ENCODE measurements at regions not wholly inside any gene's neighbourhood (a gene's known extent, or its start where the extent isn't known, plus 50 kb on each side); places are given as distances from the start of the nearest gene placed in this dataset.

GRCh38 chr11:23990346-23991164, 506.3 kb upstream of the LUZP2 start:
- Mint-ChIP-seq H3K27me3 (ENCODE audit: insufficient read depth, unreplicated experiment) (no peaks in the 10 kb centered on the region), H3K4me3 (ENCODE audit: unreplicated experiment) (no peak overlapping the region), H3K36me3 (ENCODE audit: insufficient read depth, unreplicated experiment) (no peaks in the 10 kb centered on the region), H3K27ac (ENCODE audit: unreplicated experiment) (peak overlapping the region; percentile 29), H3K9me3 (ENCODE audit: unreplicated experiment) (peaks cover 36% of the 10 kb centered on the region), H3K4me1 (ENCODE audit: low read depth, unreplicated experiment) (peaks cover 29% of the 10 kb centered on the region)
- TF ChIP-seq, protein P1, sequence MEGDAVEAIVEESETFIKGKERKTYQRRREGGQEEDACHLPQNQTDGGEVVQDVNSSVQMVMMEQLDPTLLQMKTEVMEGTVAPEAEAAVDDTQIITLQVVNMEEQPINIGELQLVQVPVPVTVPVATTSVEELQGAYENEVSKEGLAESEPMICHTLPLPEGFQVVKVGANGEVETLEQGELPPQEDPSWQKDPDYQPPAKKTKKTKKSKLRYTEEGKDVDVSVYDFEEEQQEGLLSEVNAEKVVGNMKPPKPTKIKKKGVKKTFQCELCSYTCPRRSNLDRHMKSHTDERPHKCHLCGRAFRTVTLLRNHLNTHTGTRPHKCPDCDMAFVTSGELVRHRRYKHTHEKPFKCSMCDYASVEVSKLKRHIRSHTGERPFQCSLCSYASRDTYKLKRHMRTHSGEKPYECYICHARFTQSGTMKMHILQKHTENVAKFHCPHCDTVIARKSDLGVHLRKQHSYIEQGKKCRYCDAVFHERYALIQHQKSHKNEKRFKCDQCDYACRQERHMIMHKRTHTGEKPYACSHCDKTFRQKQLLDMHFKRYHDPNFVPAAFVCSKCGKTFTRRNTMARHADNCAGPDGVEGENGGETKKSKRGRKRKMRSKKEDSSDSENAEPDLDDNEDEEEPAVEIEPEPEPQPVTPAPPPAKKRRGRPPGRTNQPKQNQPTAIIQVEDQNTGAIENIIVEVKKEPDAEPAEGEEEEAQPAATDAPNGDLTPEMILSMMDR (IDR thresholded peaks at IDR 0.05; ENCODE audit: insufficient read depth in 1 of 2, low read depth in 1 of 2, low read length in 1 of 2, severe bottlenecking in 1 of 2, unreplicated experiment in 1 of 2), result no peak
- no peaks in the 10 kb centered on the region for H3K9me3 ChIP-seq
- H3K36me3 ChIP-seq (ENCODE audit: control insufficient read depth, insufficient read depth, low read length), result no peaks in the 10 kb centered on the region
- H3K27me3 ChIP-seq (replicated peaks; ENCODE audit: control insufficient read depth, insufficient read depth, low read length), result no peaks in the 10 kb centered on the region
- BruUV-seq (replicated peaks), result no TSS peak
- POLR2A ChIA-PET, result no interaction called here
- intact Hi-C loops (cut with micrococcal nuclease; ENCODE audit: unreplicated experiment), result no loop called here
- DNase-seq, result no peak
- CTCF ChIA-PET, result no interaction called here
- no peak overlapping the region for H3K4me3 ChIP-seq (ENCODE audit: low read depth, low read length)
- H3K4me1 ChIP-seq, result peaks cover 22% of the 10 kb centered on the region

DNA sequence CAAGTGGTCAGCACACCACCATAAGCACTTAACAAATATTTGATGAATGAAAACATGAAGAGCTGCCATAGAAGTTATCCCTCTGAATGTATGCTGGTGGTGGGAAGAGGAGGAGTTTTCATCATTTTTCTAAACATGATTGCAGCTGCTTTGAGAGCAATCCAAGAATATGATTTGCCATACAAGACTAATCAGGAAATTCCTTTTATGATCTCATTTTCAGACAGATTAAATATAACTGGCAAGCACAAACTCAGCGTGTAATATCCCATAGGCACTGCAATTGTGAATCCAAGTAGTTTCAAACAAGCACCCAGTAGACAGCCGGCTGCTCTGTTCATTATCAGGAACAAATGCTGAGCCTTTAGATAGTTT, 505.7 kb upstream of the LUZP2 start:
- DNase-seq, result no peak
- Mint-ChIP-seq H3K36me3 (ENCODE audit: insufficient read depth, unreplicated experiment) (no peaks in the 10 kb centered on the region), H3K4me1 (ENCODE audit: low read depth, unreplicated experiment) (peaks cover 34% of the 10 kb centered on the region), H3K27me3 (ENCODE audit: insufficient read depth, unreplicated experiment) (no peaks in the 10 kb centered on the region), H3K4me3 (ENCODE audit: unreplicated experiment) (no peak overlapping the region), H3K9me3 (ENCODE audit: unreplicated experiment) (peaks cover 36% of the 10 kb centered on the region), H3K27ac (ENCODE audit: unreplicated experiment) (peak overlapping the region; percentile 29)
- Histone ChIP-seq H3K9me3 (no peaks in the 10 kb centered on the region), H3K36me3 (ENCODE audit: control insufficient read depth, insufficient read depth, low read length) (no peaks in the 10 kb centered on the region), H3K4me1 (peaks cover 22% of the 10 kb centered on the region), H3K27me3 (replicated peaks; ENCODE audit: control insufficient read depth, insufficient read depth, low read length) (no peaks in the 10 kb centered on the region), H3K4me3 (ENCODE audit: low read depth, low read length) (no peak overlapping the region)
- CTCF ChIA-PET, result no interaction called here
- TF ChIP-seq, protein P1 (IDR thresholded peaks at IDR 0.05; ENCODE audit: insufficient read depth in 1 of 2, low read depth in 1 of 2, low read length in 1 of 2, severe bottlenecking in 1 of 2, unreplicated experiment in 1 of 2), result no peak
- intact Hi-C loops (cut with micrococcal nuclease; ENCODE audit: unreplicated experiment), result no loop called here
- BruUV-seq (replicated peaks), result no TSS peak
- POLR2A ChIA-PET, result no interaction called here

- Histone ChIP-seq H3K27me3 (replicated peaks; ENCODE audit: control insufficient read depth, insufficient read depth, low read length) (no peaks in the 10 kb centered on the region), H3K36me3 (ENCODE audit: control insufficient read depth, insufficient read depth, low read length) (no peaks in the 10 kb centered on the region), H3K9me3 (no peaks in the 10 kb centered on the region), H3K4me1 (peaks cover 3% of the 10 kb centered on the region; the same call in 1 of the 2 replicates), H3K4me3 (ENCODE audit: low read depth, low read length) (no peak overlapping the region)
- Mint-ChIP-seq H3K36me3 (ENCODE audit: insufficient read depth, unreplicated experiment) (no peaks in the 10 kb centered on the region), H3K27ac (ENCODE audit: unreplicated experiment) (no peak overlapping the region), H3K4me3 (ENCODE audit: unreplicated experiment) (no peak overlapping the region), H3K9me3 (ENCODE audit: unreplicated experiment) (peaks cover 57% of the 10 kb centered on the region), H3K4me1 (ENCODE audit: low read depth, unreplicated experiment) (peaks cover 24% of the 10 kb centered on the region), H3K27me3 (ENCODE audit: insufficient read depth, unreplicated experiment) (no peaks in the 10 kb centered on the region)
- DNase-seq, result no peak
- no TSS peak for BruUV-seq (replicated peaks)
- ChIA-PET CTCF (no interaction called here), POLR2A (no interaction called here)
- TF ChIP-seq, protein P1 (IDR thresholded peaks at IDR 0.05; ENCODE audit: insufficient read depth in 1 of 2, low read depth in 1 of 2, low read length in 1 of 2, severe bottlenecking in 1 of 2, unreplicated experiment in 1 of 2), result no peak
- intact Hi-C loops (cut with micrococcal nuclease; ENCODE audit: unreplicated experiment), result no loop called here
Measured at GRCh38 chr11:23995891-23996290, 501.0 kb upstream of the LUZP2 start.
